KBM-7 (cell line): ENCODE measurements at regions not wholly inside any gene's neighbourhood (a gene's known extent, or its start where the extent isn't known, plus 50 kb on each side); places are given as distances from the start of the nearest gene placed in this dataset.

Experiments used
- DNase-seq: peaks from one replicate; pipeline ENCODE4 v3.0.0-alpha.2; 2015
- in situ Hi-C: fragments of 300-500 bp; cut with MboI; formaldehyde crosslinking; loops from 2 replicates; pipeline ENCODE4 v1.14.3; 2020; ENCODE audit warnings: low sequenced_read_pairs, low pct_unique_long_range_greater_than_20kb, mixed read lengths

- no peak for DNase-seq
- in situ Hi-C loops: no loop called here
Observed at GRCh38 chr13:78256484-78256883, 337.9 kb upstream of the EDNRB start.

GRCh38 chr13:78254113-78254512 is 335.5 kb upstream of the EDNRB start:
- DNase-seq: no peak
- in situ Hi-C loops: no loop called here

DNA sequence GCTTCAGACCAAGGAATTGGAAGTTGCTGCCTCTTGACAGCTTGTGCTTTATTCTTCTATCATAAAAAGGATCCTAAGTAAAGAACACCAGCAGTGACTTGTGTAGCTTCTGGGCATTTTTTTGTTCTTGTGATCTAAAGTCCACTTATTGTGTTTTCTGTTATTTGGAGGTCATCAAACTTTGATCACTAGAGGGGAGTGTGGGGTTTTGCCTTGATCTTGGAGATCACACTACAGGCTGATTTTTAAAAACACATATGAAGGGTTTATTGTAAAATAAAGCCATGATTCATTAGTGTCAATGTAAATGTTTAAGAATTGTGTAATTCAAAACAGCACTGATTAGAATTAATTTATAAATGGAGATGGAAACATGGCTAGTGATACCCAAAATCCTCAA is 328.7 kb upstream of the EDNRB start:
- in situ Hi-C loops: no loop called here
- DNase-seq: no peak

- peak; percentile 56 for DNase-seq
- in situ Hi-C loops: no loop called here
Observed at GRCh38 chr13:78241278-78241919, 322.8 kb upstream of the EDNRB start.

GRCh38 chr13:78239714-78240113 is 321.1 kb upstream of the EDNRB start:
- in situ Hi-C loops: no loop called here
- no peak for DNase-seq

- in situ Hi-C loops: no loop called here
- DNase-seq: no peak
Observed at GRCh38 chr13:78238911-78239310, 320.3 kb upstream of the EDNRB start.

DNA sequence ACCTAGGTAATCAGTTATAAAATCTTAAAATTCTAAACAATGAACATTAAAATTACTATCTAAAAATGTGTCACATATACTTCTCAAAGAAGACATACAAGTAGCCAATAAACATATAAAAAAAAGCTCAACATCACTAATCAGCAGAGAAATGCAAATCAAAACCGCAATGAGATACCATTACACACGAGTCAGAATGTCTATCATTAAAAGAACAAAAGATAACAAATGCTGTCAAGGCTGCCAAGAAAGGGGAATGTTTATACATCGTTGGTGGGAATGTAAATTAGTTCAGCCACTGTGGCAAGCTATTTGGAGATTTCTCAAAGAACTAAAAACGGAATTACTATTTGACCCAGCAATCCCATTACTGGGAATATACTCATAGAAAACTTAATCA is 310.3 kb upstream of the EDNRB start:
- in situ Hi-C loops: no loop called here

DNA sequence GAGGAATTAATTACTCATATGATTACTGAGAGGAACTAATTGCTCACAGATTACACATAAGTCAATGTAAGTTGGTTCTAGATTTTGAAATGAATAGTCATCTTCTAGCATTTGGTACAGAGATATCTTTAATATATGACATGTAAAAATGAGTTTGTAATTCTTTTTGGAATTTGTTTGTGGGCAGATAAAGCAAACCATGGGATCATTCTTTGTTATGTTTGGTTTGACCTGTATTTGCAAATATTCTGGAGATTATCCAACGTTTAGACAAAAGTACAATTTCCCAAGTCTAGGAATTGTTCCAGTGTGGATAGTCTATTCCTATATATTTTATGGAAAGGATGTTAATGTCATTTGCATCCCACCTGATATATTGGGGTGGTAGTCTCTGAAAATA is 309.6 kb upstream of the EDNRB start:
- in situ Hi-C loops: no loop called here
- DNase-seq: no peak

More for the DNA sequence above, 310.3 kb upstream of the EDNRB start:
- no peak for DNase-seq

GRCh38 chr13:78227709-78228108 is 309.1 kb upstream of the EDNRB start:
- DNase-seq: no peak
- in situ Hi-C loops: no loop called here

GRCh38 chr13:78215458-78216108 is 297.0 kb upstream of the EDNRB start:
- in situ Hi-C loops: no loop called here
- no peak for DNase-seq

DNA sequence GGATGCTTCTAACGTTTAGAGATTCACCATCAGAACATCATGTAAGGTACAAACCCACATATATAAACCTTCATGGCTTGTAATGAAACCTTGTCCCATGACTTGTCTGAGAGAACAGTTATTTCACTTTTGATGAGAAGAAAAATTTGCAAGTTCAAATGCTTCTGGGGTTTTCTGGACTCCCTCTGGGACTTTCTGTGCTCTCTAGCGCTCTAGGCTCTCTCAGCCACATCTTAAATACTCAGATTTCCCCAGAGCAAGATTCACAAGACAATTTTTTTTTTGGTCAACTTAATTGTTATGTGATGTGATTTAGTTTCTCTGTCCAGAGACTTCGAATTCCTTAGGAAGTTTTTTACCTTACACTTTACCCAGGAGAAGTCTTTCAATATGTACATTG is 282.8 kb upstream of the EDNRB start:
- in situ Hi-C loops: no loop called here
- DNase-seq: no peak

GRCh38 chr13:78198821-78199220 is 280.2 kb upstream of the EDNRB start:
- in situ Hi-C loops: no loop called here
- DNase-seq: no peak

GRCh38 chr13:78198419-78198818 is 279.8 kb upstream of the EDNRB start:
- in situ Hi-C loops: no loop called here
- no peak for DNase-seq

DNA sequence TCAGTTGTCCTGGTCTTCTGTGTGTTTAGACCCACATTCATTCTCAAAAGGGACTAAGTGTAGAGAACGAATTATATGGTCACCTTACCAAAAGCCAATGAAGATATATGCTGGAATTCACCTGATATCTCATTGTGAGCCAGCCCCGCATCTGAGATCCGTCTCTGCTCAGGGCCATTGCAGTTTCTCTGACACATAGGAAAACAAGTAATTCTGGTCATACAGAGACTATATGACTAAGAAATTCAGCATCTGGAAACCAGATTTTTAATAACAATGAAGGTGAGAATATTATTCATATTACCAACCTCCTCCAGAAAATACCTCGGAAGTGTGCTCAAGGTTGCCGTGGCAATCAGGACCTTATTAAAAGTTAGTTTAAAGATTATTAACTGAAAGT is 278.6 kb upstream of the EDNRB start:
- no peak for DNase-seq
- in situ Hi-C loops: no loop called here

DNA sequence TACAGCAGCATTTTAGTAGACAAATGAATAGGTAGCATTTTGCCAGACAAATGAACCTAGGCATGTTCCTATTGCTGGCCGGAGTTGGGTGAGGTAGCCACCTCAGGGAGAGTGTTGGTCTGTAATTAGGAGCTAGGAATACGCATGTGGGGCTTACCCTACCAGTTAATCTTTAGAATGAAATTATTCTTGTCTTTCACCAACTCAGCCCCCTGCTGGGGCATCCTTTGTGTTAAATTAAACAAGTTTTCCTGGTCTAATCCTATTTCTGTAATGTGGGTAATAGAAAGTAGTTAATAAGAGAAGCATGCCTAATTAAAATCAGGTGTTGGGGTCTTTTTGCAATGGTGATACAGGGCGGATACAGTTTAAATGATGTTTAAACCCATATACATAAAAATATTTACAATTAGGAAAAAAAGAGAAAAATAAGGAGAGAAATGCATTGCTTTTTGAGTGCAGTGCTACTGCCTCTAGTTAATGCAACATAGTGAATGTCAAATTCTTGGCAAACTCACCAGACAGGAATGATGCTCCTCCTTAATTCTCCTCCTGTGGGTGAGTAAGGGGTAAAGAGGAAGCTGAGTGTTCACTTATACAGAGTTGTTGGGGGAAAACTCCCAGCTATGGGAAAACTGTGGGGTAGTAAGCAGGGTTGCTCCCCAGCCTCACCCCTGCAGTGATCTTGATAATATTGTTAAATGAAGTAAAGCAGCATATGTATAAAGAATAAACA is 276.4 kb upstream of the EDNRB start:
- no peak for DNase-seq
- in situ Hi-C loops: no loop called here

GRCh38 chr13:78193846-78194245 is 275.2 kb upstream of the EDNRB start:
- in situ Hi-C loops: no loop called here
- no peak for DNase-seq

GRCh38 chr13:78192716-78193115 is 274.1 kb upstream of the EDNRB start:
- no peak for DNase-seq
- in situ Hi-C loops: no loop called here

- in situ Hi-C loops: no loop called here
- DNase-seq: no peak
Observed at GRCh38 chr13:78190296-78190695, 271.7 kb upstream of the EDNRB start.

- no peak for DNase-seq
- in situ Hi-C loops: no loop called here
Observed at GRCh38 chr13:78187781-78188180, 269.1 kb upstream of the EDNRB start.

DNA sequence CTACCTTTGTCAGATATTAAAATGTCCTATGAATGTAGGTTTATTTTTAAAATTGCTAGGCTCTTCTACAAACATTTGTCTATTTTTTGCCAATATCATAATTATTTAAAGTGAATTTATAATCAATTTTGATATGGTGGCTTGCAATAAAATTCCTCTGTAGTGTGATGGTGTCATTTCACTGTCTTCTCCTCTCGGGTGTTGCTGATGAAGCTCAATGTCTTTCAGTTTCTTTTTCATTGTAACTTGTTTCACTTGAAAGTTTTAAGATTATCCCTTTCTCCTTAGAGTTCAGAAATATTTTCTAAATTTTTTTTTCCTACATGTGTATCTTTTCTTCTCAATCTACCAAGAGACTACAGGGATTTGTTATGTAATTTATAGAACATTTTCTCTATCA is 267.1 kb upstream of the EDNRB start:
- in situ Hi-C loops: no loop called here
- no peak for DNase-seq

GRCh38 chr13:78183732-78184131 is 265.1 kb upstream of the EDNRB start:
- in situ Hi-C loops: no loop called here
- DNase-seq: no peak
